PC-3 (cell line): ENCODE measurements at regions not wholly inside any gene's neighbourhood (a gene's known extent, or its start where the extent isn't known, plus 50 kb on each side); places are given as distances from the start of the nearest gene placed in this dataset.

Source experiments
- ATAC-seq: fragments of 200-7000 bp; cut with Tn5 transposase; 2 replicates; pipeline ENCODE4 v1.9.1; 2020; ENCODE audit warnings: mild to moderate bottlenecking, moderate library complexity
- BruUV-seq: library from RNA; stranded (reverse); fragments of 400-500 nt; replicated peaks from 2 replicates; lab custom pipeline; 2021; lab: Mats Ljungman, UMichigan
- CTCF ChIA-PET: fragments of 300-600 bp; sonication (Branson Sonifier 250); formaldehyde crosslinking; loops from one replicate; lab custom pipeline; 2022; ENCODE audit warnings: antibody characterized with exemption; lab: Charles Lee
- POLR2A ChIA-PET: fragments of 300-600 bp; sonication (Branson Sonifier 250); formaldehyde crosslinking; loops from one replicate; lab custom pipeline; 2022; ENCODE audit warnings: antibody characterized with exemption; ENCODE audit not compliant: unreplicated experiment; lab: Charles Lee
- DNase-seq: peaks from one replicate; pipeline ENCODE4 v3.0.0-alpha.2; 2015
- H2AFZ ChIP-seq: fragments of 300-600 bp; sonication (generic); 2 replicates; pipeline ENCODE4 v1.6.0; 2016; ENCODE audit warnings: antibody characterized with exemption, low read length
- H3F3A ChIP-seq: fragments of 300-600 bp; sonication (generic); one replicate; pipeline ENCODE4 v1.6.0; 2017; ENCODE audit warnings: antibody characterized with exemption, low read length, control low read depth, mild to moderate bottlenecking; ENCODE audit not compliant: unreplicated experiment
- H3K27ac ChIP-seq: fragments of 300-600 bp; sonication (generic); 2 replicates; pipeline ENCODE4 v1.5.1; 2016; ENCODE audit warnings: mild to moderate bottlenecking, low read length
- H3K27me3 ChIP-seq: fragments of 300-600 bp; sonication (generic); 2 replicates; pipeline ENCODE4 v1.6.1; 2016; ENCODE audit warnings: low read length, mixed read lengths
- H3K36me3 ChIP-seq: fragments of 300-600 bp; sonication (generic); 2 replicates; pipeline ENCODE4 v1.6.1; 2016; ENCODE audit warnings: low read depth, mixed run types, low read length, mixed read lengths
- H3K4me1 ChIP-seq: fragments of 300-600 bp; sonication (generic); 2 replicates; pipeline ENCODE4 v1.5.1; 2016; ENCODE audit warnings: low read length; ENCODE audit not compliant: insufficient read depth
- H3K4me2 ChIP-seq: fragments of 300-600 bp; sonication (generic); 2 replicates; pipeline ENCODE4 v1.6.0; 2016; ENCODE audit warnings: low read length
- H3K4me3 ChIP-seq: fragments of 300-600 bp; sonication (generic); 2 replicates; pipeline ENCODE4 v1.5.1; 2016; ENCODE audit warnings: mild to moderate bottlenecking, low read length, mixed read lengths
- H3K79me2 ChIP-seq: fragments of 300-600 bp; sonication (generic); 2 replicates; pipeline ENCODE4 v1.6.1; 2017; ENCODE audit warnings: low read length, mixed read lengths
- H3K9ac ChIP-seq: fragments of 300-600 bp; sonication (generic); 2 replicates; pipeline ENCODE4 v1.6.0; 2016; ENCODE audit warnings: mild to moderate bottlenecking, low read length
- H3K9me2 ChIP-seq: fragments of 300-600 bp; sonication (generic); replicated peaks from 2 replicates; pipeline ENCODE4 v1.6.1; 2016; ENCODE audit warnings: mixed run types, low read length, mixed read lengths
- H3K9me3 ChIP-seq: fragments of 300-600 bp; sonication (generic); 2 replicates; pipeline ENCODE4 v1.6.1; 2016; ENCODE audit warnings: low read length, mixed read lengths
- H4K20me1 ChIP-seq: fragments of 300-600 bp; sonication (generic); 2 replicates; pipeline ENCODE4 v1.6.1; 2016; ENCODE audit warnings: low read length, mixed read lengths
- EZH2 ChIP-seq: fragments of 300-600 bp; sonication (generic); IDR thresholded peaks from one replicate; pipeline ENCODE4 v1.6.1; 2017; ENCODE audit warnings: antibody characterized with exemption, mild to moderate bottlenecking, low read length; ENCODE audit not compliant: unreplicated experiment
- EZH2phosphoT487 ChIP-seq: fragments of 300-600 bp; sonication (generic); IDR thresholded peaks from 2 replicates; pipeline ENCODE4 v1.6.1; 2018; ENCODE audit warnings: mild to moderate bottlenecking, antibody characterized with exemption, low read length, borderline replicate concordance
- intact Hi-C: fragments of 100-400 bp; cut with micrococcal nuclease; formaldehyde crosslinking; loops from 2 replicates; pipeline ENCODE4 v1.9.0; 2023
- TF ChIP-seq, protein P1 (sequence below): fragments of 300-600 bp; sonication (generic); conservative IDR thresholded peaks from 2 replicates; pipeline ENCODE4 v1.5.1; 2017; ENCODE audit warnings: antibody characterized with exemption, low read depth, mild to moderate bottlenecking, low read length

- H3K4me1 ChIP-seq, result no peaks in the 10 kb centered on the region
- BruUV-seq, result no TSS peak
- H3F3A ChIP-seq, result no peaks in the 10 kb centered on the region
- H4K20me1 ChIP-seq, result no peaks in the 10 kb centered on the region
- POLR2A ChIA-PET, result no interaction called here
- no peak for ATAC-seq
- H3K9ac ChIP-seq, result no peak overlapping the region
- H3K27ac ChIP-seq, result no peak overlapping the region
- H3K4me2 ChIP-seq, result no peak overlapping the region
- no peak overlapping the region for H3K4me3 ChIP-seq
- CTCF ChIA-PET, result no interaction called here
- H3K27me3 ChIP-seq, result peaks cover 5% of the 10 kb centered on the region
- no peaks in the 10 kb centered on the region for H3K79me2 ChIP-seq
- no peak for DNase-seq
- no peak overlapping the region for H2AFZ ChIP-seq
- H3K9me2 ChIP-seq, result no peaks in the 10 kb centered on the region
- TF ChIP-seq, protein P1, sequence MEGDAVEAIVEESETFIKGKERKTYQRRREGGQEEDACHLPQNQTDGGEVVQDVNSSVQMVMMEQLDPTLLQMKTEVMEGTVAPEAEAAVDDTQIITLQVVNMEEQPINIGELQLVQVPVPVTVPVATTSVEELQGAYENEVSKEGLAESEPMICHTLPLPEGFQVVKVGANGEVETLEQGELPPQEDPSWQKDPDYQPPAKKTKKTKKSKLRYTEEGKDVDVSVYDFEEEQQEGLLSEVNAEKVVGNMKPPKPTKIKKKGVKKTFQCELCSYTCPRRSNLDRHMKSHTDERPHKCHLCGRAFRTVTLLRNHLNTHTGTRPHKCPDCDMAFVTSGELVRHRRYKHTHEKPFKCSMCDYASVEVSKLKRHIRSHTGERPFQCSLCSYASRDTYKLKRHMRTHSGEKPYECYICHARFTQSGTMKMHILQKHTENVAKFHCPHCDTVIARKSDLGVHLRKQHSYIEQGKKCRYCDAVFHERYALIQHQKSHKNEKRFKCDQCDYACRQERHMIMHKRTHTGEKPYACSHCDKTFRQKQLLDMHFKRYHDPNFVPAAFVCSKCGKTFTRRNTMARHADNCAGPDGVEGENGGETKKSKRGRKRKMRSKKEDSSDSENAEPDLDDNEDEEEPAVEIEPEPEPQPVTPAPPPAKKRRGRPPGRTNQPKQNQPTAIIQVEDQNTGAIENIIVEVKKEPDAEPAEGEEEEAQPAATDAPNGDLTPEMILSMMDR, result no peak
- TF ChIP-seq EZH2phosphoT487 (no peak), EZH2 (no peak)
- intact Hi-C loops, result no loop called here
- no peaks in the 10 kb centered on the region for H3K9me3 ChIP-seq
- H3K36me3 ChIP-seq, result no peaks in the 10 kb centered on the region
These were observed 191.1 kb downstream of the MELK start for GRCh38 chr9:36763778-36764177.

DNA sequence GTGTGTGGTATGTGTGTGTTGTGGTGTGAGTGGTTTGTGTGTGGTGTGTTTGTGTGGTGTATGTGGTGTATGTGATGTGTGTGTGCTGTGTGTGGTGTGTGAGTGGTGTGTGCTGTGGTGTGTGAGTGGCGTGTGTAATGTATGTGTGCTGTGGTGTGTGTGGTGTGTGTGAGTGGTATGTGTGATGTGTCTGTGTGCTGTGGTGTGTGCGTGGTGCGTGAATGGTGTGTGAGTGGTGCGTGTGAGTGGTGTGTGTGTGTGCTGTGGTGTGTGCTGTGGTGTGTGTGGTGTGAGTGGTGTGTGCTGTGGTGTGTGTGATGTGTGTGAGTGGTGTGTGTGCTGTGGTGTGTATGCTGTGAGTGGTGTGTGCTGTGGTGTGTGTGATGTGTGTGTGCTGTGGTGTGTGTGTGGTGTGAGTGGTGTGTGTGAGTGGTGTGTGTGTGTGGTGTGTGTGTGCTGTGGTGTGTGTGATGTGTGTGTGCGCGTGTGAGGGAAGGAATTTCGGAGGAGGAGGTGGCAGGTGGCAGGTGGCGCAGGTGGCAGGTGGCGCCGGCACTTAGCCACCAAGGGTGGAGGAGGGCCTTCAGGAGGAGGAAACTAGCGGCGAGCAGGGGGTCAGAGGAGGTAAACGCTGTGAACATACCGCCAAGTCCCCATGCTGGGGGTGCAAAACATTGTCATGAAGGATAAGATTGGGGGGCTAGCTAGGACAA is 191.8 kb downstream of the MELK start:
- H3K9ac ChIP-seq, result no peak overlapping the region

GRCh38 chr9:36765077-36765390 is 192.3 kb downstream of the MELK start:
- H4K20me1 ChIP-seq, result no peaks in the 10 kb centered on the region
- ChIA-PET POLR2A (no interaction called here), CTCF (no interaction called here)
- TF ChIP-seq EZH2phosphoT487 (no peak), EZH2 (no peak)
- TF ChIP-seq, protein P1, result no peak
- BruUV-seq, result no TSS peak
- H3K4me2 ChIP-seq, result no peak overlapping the region
- intact Hi-C loops, result no loop called here
- H3K9me3 ChIP-seq, result no peaks in the 10 kb centered on the region
- ATAC-seq, result no peak
- no peaks in the 10 kb centered on the region for H3K36me3 ChIP-seq
- peaks cover 15% of the 10 kb centered on the region for H3K27me3 ChIP-seq
- no peaks in the 10 kb centered on the region for H3F3A ChIP-seq
- H3K27ac ChIP-seq, result no peak overlapping the region
- H3K4me1 ChIP-seq, result no peaks in the 10 kb centered on the region
- H3K79me2 ChIP-seq, result no peaks in the 10 kb centered on the region
- no peak for DNase-seq
- H3K9ac ChIP-seq, result no peak overlapping the region
- no peak overlapping the region for H2AFZ ChIP-seq
- H3K4me3 ChIP-seq, result no peak overlapping the region
- H3K9me2 ChIP-seq, result no peaks in the 10 kb centered on the region

More for the DNA sequence above, 191.8 kb downstream of the MELK start:
- no peaks in the 10 kb centered on the region for H3K36me3 ChIP-seq
- DNase-seq (no peak), ATAC-seq (no peak)
- intact Hi-C loops, result no loop called here
- H3K4me3 ChIP-seq, result no peak overlapping the region
- no peak for TF ChIP-seq EZH2
- TF ChIP-seq, protein P1, result no peak
- TF ChIP-seq EZH2phosphoT487, result no peak
- no peaks in the 10 kb centered on the region for H3K79me2 ChIP-seq
- ChIA-PET POLR2A (no interaction called here), CTCF (no interaction called here)
- no peaks in the 10 kb centered on the region for H3K9me3 ChIP-seq
- H3K27me3 ChIP-seq, result peaks cover 10% of the 10 kb centered on the region
- no peaks in the 10 kb centered on the region for H3F3A ChIP-seq
- BruUV-seq, result no TSS peak
- H3K9me2 ChIP-seq, result no peaks in the 10 kb centered on the region
- no peak overlapping the region for H3K27ac ChIP-seq
- H3K4me1 ChIP-seq, result no peaks in the 10 kb centered on the region
- H4K20me1 ChIP-seq, result no peaks in the 10 kb centered on the region
- no peak overlapping the region for H2AFZ ChIP-seq
- H3K4me2 ChIP-seq, result no peak overlapping the region
